K562 (cell line): ENCODE measurements at regions not wholly inside any gene's neighbourhood (a gene's known extent, or its start where the extent isn't known, plus 50 kb on each side); places are given as distances from the start of the nearest gene placed in this dataset.

Source experiments
- ATAC-seq: fragments of 200-7000 bp; cut with Tn5 transposase; 3 replicates; pipeline ENCODE4 v1.9.1; 2020; ENCODE audit warnings: moderate library complexity
- BruUV-seq: library from RNA; stranded (reverse); fragments of 400-500 nt; replicated peaks from 2 replicates; lab custom pipeline; 2021; lab: Mats Ljungman, UMichigan
- CTCF ChIA-PET: fragments of 300-600 bp; formaldehyde crosslinking; extraction: SDS; loops from one replicate; lab custom pipeline; 2021; ENCODE audit warnings: low intra/inter-chr PET ratio; lab: Yijun Ruan, JAX
- POLR2A ChIA-PET: fragments of 300-600, 350-650 bp; sonication (Branson Sonifier 250); formaldehyde crosslinking; extraction: SDS; loops from one replicate; lab custom pipeline; 2021; ENCODE audit warnings: antibody characterized with exemption, inconsistent platforms; lab: Yijun Ruan, JAX
- DNase-seq, 4 experiments: peaks; one replicate each; pipeline versions ENCODE4 v3.0.0 to v3.0.0-alpha.2; 2011 to 2018; ENCODE audit warnings: low spot score in 3 of 4, mixed read lengths in 3 of 4; ENCODE audit errors: extremely low read depth in 1 of 4
- FAIRE-seq: peaks from 2 replicates; lab custom pipeline; 2011; peaks lifted over from hg19 to GRCh38; lab: Jason Lieb, UNC
- H2AFZ ChIP-seq: 2 replicates; pipeline ENCODE4 v1.6.0; 2011; ENCODE audit warnings: low read depth, low read length, control low read depth, inconsistent platforms
- H3K27ac ChIP-seq: fragments of 200-600 bp; 3 replicates; pipeline ENCODE4 v1.8.0; 2011; ENCODE audit warnings: low read depth, mild to moderate bottlenecking, control low read depth, inconsistent platforms, low read length, moderate library complexity, mixed read lengths; ENCODE audit errors: extremely low read depth
- H3K27me3 ChIP-seq, 2 experiments: fragments of 300-600 bp in 1 of 2; 2 replicates in 1 of 2; 3 replicates in 1 of 2; pipeline versions ENCODE4 v1.6.0 to v1.8.0; 2011; ENCODE audit warnings: inconsistent platforms in 2 of 2, low read length in 2 of 2, mild to moderate bottlenecking in 1 of 2, mixed read lengths in 1 of 2, moderate library complexity in 1 of 2; ENCODE audit not compliant: control insufficient read depth in 2 of 2, insufficient read depth in 2 of 2
- H3K36me3 ChIP-seq: fragments of 300-600 bp; 3 replicates; pipeline ENCODE4 v1.8.0; 2011; ENCODE audit warnings: mild to moderate bottlenecking, low read length, inconsistent platforms; ENCODE audit not compliant: control insufficient read depth, insufficient read depth
- H3K4me1 ChIP-seq, 2 experiments: fragments of 200-600 bp in 1 of 2; replicated peaks in 1 of 2; 2 replicates in 1 of 2; 3 replicates in 1 of 2; pipeline versions ENCODE4 v1.5.1 to v1.8.0; 2011; ENCODE audit warnings: inconsistent platforms in 2 of 2, low read length in 2 of 2, mild to moderate bottlenecking in 1 of 2, mixed read lengths in 1 of 2, moderate library complexity in 1 of 2; ENCODE audit not compliant: control insufficient read depth in 2 of 2, insufficient read depth in 2 of 2
- H3K4me2 ChIP-seq: 2 replicates; pipeline ENCODE4 v1.6.1; 2011; ENCODE audit warnings: low read length, control low read depth, inconsistent platforms, mixed read lengths; ENCODE audit not compliant: insufficient read depth
- H3K4me3 ChIP-seq: fragments of 200-600 bp; sonication (generic), shearing (Covaris generic); 2 replicates; pipeline ENCODE4 v1.5.1; 2016; ENCODE audit warnings: control low read depth, inconsistent platforms
- H3K79me2 ChIP-seq: fragments of 200-600 bp; 3 replicates; pipeline ENCODE4 v1.8.0; 2011; ENCODE audit warnings: low read length, inconsistent platforms; ENCODE audit not compliant: control insufficient read depth, insufficient read depth
- H3K9ac ChIP-seq, 2 experiments: 2 replicates each; pipeline versions ENCODE4 v1.6.0 to v1.6.1; 2011; ENCODE audit warnings: low read depth in 2 of 2, low read length in 2 of 2, control low read depth in 1 of 2, inconsistent platforms in 1 of 2, mild to moderate bottlenecking in 1 of 2, mixed read lengths in 1 of 2; ENCODE audit not compliant: insufficient read depth in 1 of 2
- H3K9me1 ChIP-seq: one replicate; pipeline ENCODE4 v1.6.0; 2011; ENCODE audit warnings: inconsistent platforms, mild to moderate bottlenecking, low read length, moderate library complexity; ENCODE audit not compliant: control insufficient read depth, insufficient read depth
- H3K9me3 ChIP-seq: replicated peaks from 2 replicates; pipeline ENCODE4 v1.5.1; 2011; ENCODE audit warnings: low read depth, low read length, inconsistent platforms; ENCODE audit not compliant: control insufficient read depth, insufficient read depth
- H4K20me1 ChIP-seq: replicated peaks from 2 replicates; pipeline ENCODE4 v1.6.1; 2011; ENCODE audit warnings: low read length, inconsistent platforms, mixed read lengths; ENCODE audit not compliant: control insufficient read depth, insufficient read depth
- CXXC5 ChIP-seq: fragments of 250-450 bp; sonication (Bioruptor Pico); IDR thresholded peaks from 2 replicates; pipeline ENCODE4 v1.8.0; 2022; ENCODE audit warnings: inconsistent platforms, mild to moderate bottlenecking, moderate library complexity
- DLX4 ChIP-seq: fragments of 250-450 bp; sonication (Bioruptor Pico); IDR thresholded peaks from 2 replicates; pipeline ENCODE4 v1.6.1; 2021; ENCODE audit warnings: mild to moderate bottlenecking
- DPF2 ChIP-seq: fragments of 450-650 bp; IDR thresholded peaks from 2 replicates; pipeline ENCODE4 v1.6.1; 2016
- ELF4 ChIP-seq: fragments of 450-650 bp; formaldehyde crosslinking; IDR thresholded peaks from 2 replicates; pipeline ENCODE4 v1.4.0; 2022; ENCODE audit warnings: missing genetic modification characterization
- HNRNPLL ChIP-seq: fragments of 200-400 bp; formaldehyde crosslinking; IDR thresholded peaks from 2 replicates; pipeline ENCODE4 v1.6.1; 2017; ENCODE audit warnings: low read length, low read depth, mild to moderate bottlenecking; ENCODE audit not compliant: poor library complexity, severe bottlenecking
- RBM25 ChIP-seq: fragments of 200-400 bp; formaldehyde crosslinking; IDR thresholded peaks from 2 replicates; pipeline ENCODE4 v1.6.1; 2018; ENCODE audit warnings: low read length, low read depth, moderate library complexity; ENCODE audit not compliant: severe bottlenecking
- SAFB2 ChIP-seq: fragments of 200-400 bp; formaldehyde crosslinking; IDR thresholded peaks from 2 replicates; pipeline ENCODE4 v1.6.1; 2018; ENCODE audit warnings: borderline replicate concordance, low read length, low read depth, moderate library complexity; ENCODE audit not compliant: severe bottlenecking
- SP2 ChIP-seq: IDR thresholded peaks from 2 replicates; pipeline ENCODE4 v1.6.1; 2011; ENCODE audit warnings: mild to moderate bottlenecking, low read depth, low read length, moderate library complexity; ENCODE audit not compliant: poor library complexity, severe bottlenecking; ENCODE audit errors: extremely low read depth
- STAG1 ChIP-seq: sonication (generic); formaldehyde crosslinking; IDR thresholded peaks from 2 replicates; pipeline ENCODE4 v1.5.0; 2020; ENCODE audit warnings: missing genetic modification reagents, borderline replicate concordance
- THAP7 ChIP-seq: fragments of 250-450 bp; sonication (Bioruptor Pico); IDR thresholded peaks from 2 replicates; pipeline ENCODE4 v1.5.0; 2021
- ZKSCAN1 ChIP-seq: fragments of 150-350 bp; IDR thresholded peaks from 2 replicates; pipeline ENCODE4 v1.6.1; 2016; ENCODE audit warnings: low read depth, low read length
- ZNF347 ChIP-seq: fragments of 450-650 bp; formaldehyde crosslinking; IDR thresholded peaks from 2 replicates; pipeline ENCODE4 v1.4.0; 2020; ENCODE audit warnings: low read depth, mild to moderate bottlenecking, moderate library complexity
- ZNF41 ChIP-seq: fragments of 250-450 bp; sonication (Bioruptor Pico); conservative IDR thresholded peaks from 2 replicates; pipeline ENCODE4 v1.4.0; 2020; ENCODE audit warnings: mild to moderate bottlenecking
- ZNF76 ChIP-seq: fragments of 250-450 bp; sonication (Bioruptor Pico); IDR thresholded peaks from 2 replicates; pipeline ENCODE4 v1.4.0; 2020; ENCODE audit warnings: mild to moderate bottlenecking, moderate library complexity, borderline replicate concordance
- ZNF780A ChIP-seq: fragments of 250-450 bp; sonication (Bioruptor Pico); IDR thresholded peaks from 2 replicates; pipeline ENCODE4 v1.5.0; 2021; ENCODE audit warnings: mild to moderate bottlenecking
- ZSCAN32 ChIP-seq: fragments of 450-650 bp; formaldehyde crosslinking; IDR thresholded peaks from 2 replicates; pipeline ENCODE4 v1.4.0; 2020; ENCODE audit warnings: mild to moderate bottlenecking, moderate library complexity
- WGBS: fragments of 100-300 bp; shearing (Covaris generic); methylation state at CpG from one replicate; pipeline ENCODE4 v1.1.6; 2016; ENCODE audit warnings: low coverage, mixed read lengths; ENCODE audit not compliant: insufficient coverage; ENCODE audit errors: missing lambda C conversion rate; 5-methylcytosine and 5-hydroxymethylcytosine counted together
- in situ Hi-C: fragments of 300-500 bp; cut with MboI; formaldehyde crosslinking; loops from 4 replicates; pipeline ENCODE4 v1.15.0; 2018; ENCODE audit warnings: inconsistent platforms, mixed read lengths
- intact Hi-C: fragments of 100-400 bp; cut with micrococcal nuclease; formaldehyde crosslinking; loops from 2 replicates; pipeline ENCODE4 v1.14.2; 2022
- TF ChIP-seq, protein P1 (sequence below): fragments of 450-650 bp; IDR thresholded peaks from 2 replicates; pipeline ENCODE4 v1.6.1; 2017; ENCODE audit warnings: antibody characterized with exemption, mild to moderate bottlenecking

GRCh38 chr7:155942226-155942950 is 130.1 kb upstream of the SHH start (continued):
- TF ChIP-seq THAP7 (CRISPR knock-in tag) (no peak), SAFB2 (no peak), DLX4 (CRISPR knock-in tag) (no peak), ELF4 (CRISPR knock-in tag) (no peak), ZNF780A (CRISPR knock-in tag) (no peak)
- TF ChIP-seq, all 486 proteins: peak for 0

- DNase-seq (no peak), ATAC-seq (no peak), FAIRE-seq (no peak)
- Histone ChIP-seq H2AFZ (no peak overlapping the region), H3K4me3 (no peak overlapping the region), H3K4me2 (no peak overlapping the region), H3K27ac (no peak overlapping the region), H4K20me1 (no peaks in the 10 kb centered on the region; the same call in 1 of the 2 replicates), H3K9me3 (no peaks in the 10 kb centered on the region), H3K79me2 (no peaks in the 10 kb centered on the region), H3K9me1 (no peaks in the 10 kb centered on the region), H3K36me3 (no peaks in the 10 kb centered on the region), H3K4me1 (no peaks in the 10 kb centered on the region), H3K9ac (no peak overlapping the region), H3K27me3 (peaks cover 21 to 29% of the 10 kb centered on the region in 2 experiments; a peak in 4 of 5 replicates)
- POLR2A ChIA-PET, result interaction anchor here (0.6 to 0.9 kb wide), 2 partner anchors 28 to 107 kb away, joined by 3 to 4 read pairs; no protein-coding TSS in a partner anchor
- CTCF ChIA-PET, result no interaction called here
- 1% methylated on average over 4 of the region's 4 CpGs for WGBS
- in situ Hi-C loops, result no loop called here
- intact Hi-C loops, result no loop called here
- no TSS peak for BruUV-seq
- TF ChIP-seq ZNF76 (CRISPR knock-in tag) (no peak), SP2 (no peak), RBM25 (no peak), ZNF41 (no peak), ZSCAN32 (CRISPR knock-in tag) (no peak), STAG1 (CRISPR knock-in tag) (no peak), HNRNPLL (no peak), CXXC5 (CRISPR knock-in tag) (no peak), ZNF347 (CRISPR knock-in tag) (no peak), DPF2 (no peak), ZKSCAN1 (no peak)
- TF ChIP-seq, protein P1, sequence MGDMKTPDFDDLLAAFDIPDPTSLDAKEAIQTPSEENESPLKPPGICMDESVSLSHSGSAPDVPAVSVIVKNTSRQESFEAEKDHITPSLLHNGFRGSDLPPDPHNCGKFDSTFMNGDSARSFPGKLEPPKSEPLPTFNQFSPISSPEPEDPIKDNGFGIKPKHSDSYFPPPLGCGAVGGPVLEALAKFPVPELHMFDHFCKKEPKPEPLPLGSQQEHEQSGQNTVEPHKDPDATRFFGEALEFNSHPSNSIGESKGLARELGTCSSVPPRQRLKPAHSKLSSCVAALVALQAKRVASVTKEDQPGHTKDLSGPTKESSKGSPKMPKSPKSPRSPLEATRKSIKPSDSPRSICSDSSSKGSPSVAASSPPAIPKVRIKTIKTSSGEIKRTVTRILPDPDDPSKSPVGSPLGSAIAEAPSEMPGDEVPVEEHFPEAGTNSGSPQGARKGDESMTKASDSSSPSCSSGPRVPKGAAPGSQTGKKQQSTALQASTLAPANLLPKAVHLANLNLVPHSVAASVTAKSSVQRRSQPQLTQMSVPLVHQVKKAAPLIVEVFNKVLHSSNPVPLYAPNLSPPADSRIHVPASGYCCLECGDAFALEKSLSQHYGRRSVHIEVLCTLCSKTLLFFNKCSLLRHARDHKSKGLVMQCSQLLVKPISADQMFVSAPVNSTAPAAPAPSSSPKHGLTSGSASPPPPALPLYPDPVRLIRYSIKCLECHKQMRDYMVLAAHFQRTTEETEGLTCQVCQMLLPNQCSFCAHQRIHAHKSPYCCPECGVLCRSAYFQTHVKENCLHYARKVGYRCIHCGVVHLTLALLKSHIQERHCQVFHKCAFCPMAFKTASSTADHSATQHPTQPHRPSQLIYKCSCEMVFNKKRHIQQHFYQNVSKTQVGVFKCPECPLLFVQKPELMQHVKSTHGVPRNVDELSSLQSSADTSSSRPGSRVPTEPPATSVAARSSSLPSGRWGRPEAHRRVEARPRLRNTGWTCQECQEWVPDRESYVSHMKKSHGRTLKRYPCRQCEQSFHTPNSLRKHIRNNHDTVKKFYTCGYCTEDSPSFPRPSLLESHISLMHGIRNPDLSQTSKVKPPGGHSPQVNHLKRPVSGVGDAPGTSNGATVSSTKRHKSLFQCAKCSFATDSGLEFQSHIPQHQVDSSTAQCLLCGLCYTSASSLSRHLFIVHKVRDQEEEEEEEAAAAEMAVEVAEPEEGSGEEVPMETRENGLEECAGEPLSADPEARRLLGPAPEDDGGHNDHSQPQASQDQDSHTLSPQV, result no peak
Observed at GRCh38 chr7:155941688-155942087, 129.4 kb upstream of the SHH start.
